RKO (cell line): ENCODE measurements at regions not wholly inside any gene's neighbourhood (a gene's known extent, or its start where the extent isn't known, plus 50 kb on each side); places are given as distances from the start of the nearest gene placed in this dataset.
"Not testable (repeated sequence)": the region's sequence is repeated elsewhere in the genome, so short reads cannot be mapped to it uniquely, and the experiment has no call there.

Experiments
- DNase-seq: peaks from one replicate; pipeline ENCODE4 v3.0.0-alpha.2; 2016; ENCODE audit warnings: low spot score

- peak; percentile 20 for DNase-seq
Observed at GRCh38 chr12:9449657-9450126, 158.0 kb downstream of the KLRB1 start.

DNA sequence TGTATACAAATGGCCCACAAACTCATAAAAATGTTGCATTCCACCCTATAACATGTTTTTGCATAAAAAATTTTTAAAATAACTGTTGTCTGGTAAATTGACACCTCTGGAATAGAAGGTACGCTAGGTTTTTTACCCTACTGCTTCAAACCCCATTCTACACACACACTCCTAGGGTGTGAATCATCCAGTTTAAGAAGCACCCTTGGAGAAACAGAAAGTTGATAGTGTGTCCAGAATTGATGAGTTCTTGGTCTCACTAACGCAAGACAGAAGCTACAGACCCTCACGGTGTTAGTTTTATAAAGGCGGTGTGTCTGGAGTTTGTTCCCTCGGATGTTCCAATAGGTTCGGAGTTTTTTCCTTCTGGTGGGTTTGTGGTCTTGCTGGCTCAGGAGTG is 158.5 kb downstream of the KLRB1 start:
- DNase-seq = peak; percentile 9

GRCh38 chr12:9448648-9449047 is 159.1 kb downstream of the KLRB1 start:
- DNase-seq = not testable (repeated sequence)

DNA sequence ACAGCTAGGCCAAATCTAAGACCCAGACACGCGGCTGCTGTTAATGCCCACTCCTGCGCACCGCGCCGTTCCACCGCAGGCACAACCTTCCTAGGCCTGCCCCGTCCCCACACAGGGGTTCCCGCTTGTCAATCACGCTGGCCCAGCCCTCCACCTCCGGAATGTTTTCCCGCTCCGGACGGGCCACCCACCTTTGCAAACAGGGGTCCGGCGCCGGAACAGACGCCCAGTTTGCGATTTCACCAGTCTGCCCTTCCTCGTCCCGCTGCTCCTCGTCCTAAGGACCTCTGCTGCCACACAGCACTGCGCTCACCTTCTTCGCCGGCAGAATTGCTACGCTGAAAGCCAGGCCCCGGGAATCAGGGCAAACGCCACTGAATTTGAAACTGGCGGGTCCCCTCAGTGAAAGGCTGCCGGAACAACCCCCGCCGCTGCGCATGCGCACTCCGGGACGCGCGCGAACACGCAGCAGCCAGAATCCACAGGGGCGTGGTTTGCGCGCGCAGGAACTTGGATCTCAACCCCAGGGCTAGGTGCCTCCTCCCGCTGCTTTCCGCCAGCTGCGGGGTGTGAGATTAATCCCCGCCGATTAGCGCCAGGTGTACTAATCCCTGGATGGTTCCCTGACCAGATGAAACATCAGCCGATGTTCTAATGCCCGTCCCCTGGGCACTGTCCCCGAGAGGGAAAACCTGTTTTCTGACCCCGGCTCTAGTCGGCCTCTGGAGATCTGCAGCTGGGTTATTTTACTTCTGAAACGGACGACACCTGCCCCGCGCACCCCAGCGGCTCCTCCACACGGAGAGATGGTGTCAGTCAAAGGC is 159.7 kb downstream of the KLRB1 start:
- DNase-seq = peak; percentile 85

- not testable (repeated sequence) for DNase-seq
Observed at GRCh38 chr12:9446883-9447761, 160.6 kb downstream of the KLRB1 start.

DNA sequence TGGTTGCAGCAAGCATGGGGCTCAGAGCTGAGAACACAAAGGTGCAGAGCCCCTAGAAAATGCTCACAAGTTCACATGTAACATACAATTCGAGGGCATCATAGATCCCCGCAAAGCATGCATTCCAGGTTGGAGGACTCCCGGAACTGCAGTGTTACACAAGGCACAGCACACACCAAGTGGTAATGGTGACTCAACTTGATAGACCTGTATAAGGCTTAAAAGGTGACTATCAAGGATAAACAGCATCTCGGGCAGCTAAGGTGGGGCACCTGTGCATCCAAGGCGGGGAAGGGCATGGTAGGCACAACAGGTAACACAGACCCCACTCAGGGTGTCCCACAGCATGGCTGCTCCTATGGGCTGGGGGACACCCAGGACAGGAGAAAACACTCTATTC is 167.3 kb downstream of the KLRB1 start:
- not testable (repeated sequence) for DNase-seq

DNA sequence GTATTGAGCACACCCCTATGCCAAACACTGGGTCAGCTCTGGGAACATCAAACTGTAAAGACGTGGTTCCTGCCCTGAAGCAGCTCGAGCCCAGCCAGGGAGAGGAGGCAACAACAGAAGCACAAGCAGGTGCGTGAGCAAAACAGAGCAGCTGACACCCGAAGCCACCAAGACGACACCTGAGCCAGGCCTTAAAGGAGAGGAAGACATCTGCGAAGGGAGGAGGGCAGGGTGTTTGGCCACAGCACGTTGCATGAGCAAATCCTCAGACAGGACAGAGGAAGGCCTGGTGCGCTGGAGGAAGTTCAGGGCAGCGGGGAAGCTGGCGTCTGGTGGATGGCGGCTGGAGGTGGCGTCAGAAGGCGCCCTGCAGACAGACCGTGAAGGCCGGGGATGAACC is 172.0 kb downstream of the KLRB1 start:
- DNase-seq = not testable (repeated sequence)

GRCh38 chr12:9430385-9430784 is 177.3 kb downstream of the KLRB1 start:
- not testable (repeated sequence) for DNase-seq

- not testable (repeated sequence) for DNase-seq
Observed at GRCh38 chr12:9428856-9429255, 178.9 kb downstream of the KLRB1 start.

DNA sequence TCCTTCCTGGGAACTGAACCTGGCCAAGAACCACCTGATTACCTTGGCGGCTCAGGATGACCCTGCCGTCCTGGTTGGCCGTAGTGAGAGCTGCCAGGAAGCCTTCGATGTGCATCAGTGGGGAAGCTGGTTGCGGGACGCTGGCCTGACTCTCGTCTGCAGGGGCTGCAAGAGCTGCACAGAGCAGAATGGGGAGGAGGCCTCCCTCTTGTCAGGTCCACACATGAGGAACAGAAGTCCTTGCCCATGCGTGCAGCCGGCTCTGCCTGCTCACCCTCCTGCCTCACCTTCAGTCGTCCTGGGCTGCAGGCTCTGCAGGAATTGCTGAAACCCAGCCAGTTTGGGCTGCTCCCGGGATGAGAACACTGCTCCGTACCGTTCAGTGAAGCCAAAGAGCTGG is 182.3 kb downstream of the KLRB1 start:
- not testable (repeated sequence) for DNase-seq

GRCh38 chr12:9424175-9424740 is 183.5 kb downstream of the KLRB1 start:
- DNase-seq = not testable (repeated sequence)

GRCh38 chr12:9422689-9423088 is 185.0 kb downstream of the KLRB1 start:
- not testable (repeated sequence) for DNase-seq

- DNase-seq = not testable (repeated sequence)
Observed at GRCh38 chr12:9421520-9422086, 186.1 kb downstream of the KLRB1 start.

- DNase-seq = not testable (repeated sequence)
Observed at GRCh38 chr12:9420817-9421519, 186.7 kb downstream of the KLRB1 start.

- DNase-seq = not testable (repeated sequence)
Observed at GRCh38 chr12:9418669-9419041, 189.1 kb downstream of the KLRB1 start.

DNA sequence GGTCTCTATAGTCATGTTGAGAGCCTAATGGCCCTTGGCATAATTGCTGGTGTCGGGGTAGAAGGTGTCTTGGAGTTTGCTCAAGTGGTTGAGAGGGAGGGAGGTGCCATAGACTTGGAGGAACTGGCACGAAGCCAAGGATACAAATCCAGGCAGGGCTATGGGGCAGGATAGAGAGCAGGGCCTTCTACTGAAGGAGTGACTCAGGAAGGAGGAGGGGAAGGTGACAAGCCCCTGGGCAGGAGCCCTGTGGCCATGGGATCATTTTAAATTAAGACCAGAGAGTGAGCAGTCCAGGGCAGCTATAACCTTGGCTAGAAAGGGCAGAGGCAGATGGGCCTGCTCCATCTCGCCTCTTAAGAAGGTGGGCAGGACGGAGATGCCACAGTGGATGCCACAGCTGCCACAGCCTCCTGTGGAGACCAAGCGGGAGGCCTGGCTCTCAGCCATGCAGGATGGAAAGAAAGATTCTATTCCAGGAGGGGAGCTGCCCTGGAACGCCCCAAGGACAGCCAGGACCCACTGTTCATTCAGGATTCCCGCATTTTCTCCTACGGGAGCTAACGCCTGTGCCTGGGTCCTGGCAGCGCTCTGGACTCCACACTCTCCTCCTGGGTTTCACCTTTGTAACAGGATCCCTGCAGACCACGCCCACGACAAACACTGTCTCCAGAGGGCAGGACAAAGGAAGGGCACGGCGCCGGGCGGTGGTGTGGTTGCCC is 189.6 kb downstream of the KLRB1 start:
- not testable (repeated sequence) for DNase-seq

DNA sequence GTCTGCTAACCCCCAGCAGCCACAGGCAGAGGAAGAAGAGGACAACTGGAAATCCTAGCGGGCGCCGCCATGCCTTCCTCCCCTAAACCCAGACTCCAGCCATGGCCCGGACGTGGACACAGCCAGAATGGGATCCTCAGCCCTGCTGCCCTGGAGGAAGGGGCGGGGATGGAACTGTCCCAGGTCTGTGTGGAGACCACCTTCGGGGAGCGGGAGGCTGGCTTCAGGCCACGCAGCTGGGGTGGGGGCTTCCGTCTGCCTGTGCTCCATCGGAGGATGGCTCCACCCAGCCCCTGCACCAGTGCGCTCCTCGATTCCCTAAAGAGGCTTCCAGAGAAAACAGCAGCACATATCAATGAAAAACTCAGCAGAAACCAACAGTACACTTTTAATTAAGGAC is 190.4 kb downstream of the KLRB1 start:
- DNase-seq = not testable (repeated sequence)

- not testable (repeated sequence) for DNase-seq
Observed at GRCh38 chr12:9416346-9416745, 191.4 kb downstream of the KLRB1 start.

DNA sequence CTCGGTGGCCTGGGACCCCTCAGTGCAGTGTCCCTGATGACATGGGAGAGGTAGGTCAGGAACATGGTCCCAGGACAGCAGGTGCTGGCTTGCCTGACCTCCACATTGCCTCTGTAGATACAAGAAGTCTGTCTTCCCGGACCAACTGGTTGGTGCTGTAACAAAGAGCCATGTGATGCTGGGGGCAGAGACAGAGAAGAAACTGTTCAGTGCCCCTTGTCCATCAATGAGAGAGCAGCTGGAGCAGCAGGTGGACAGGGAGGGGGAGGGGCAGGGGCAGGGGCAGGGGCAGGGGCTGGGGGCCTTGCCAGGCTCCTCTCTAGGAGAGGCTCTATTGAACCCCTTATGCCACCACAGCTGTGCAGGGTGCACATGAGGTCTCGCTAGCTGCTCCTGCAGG is 191.8 kb downstream of the KLRB1 start:
- DNase-seq = not testable (repeated sequence)

DNA sequence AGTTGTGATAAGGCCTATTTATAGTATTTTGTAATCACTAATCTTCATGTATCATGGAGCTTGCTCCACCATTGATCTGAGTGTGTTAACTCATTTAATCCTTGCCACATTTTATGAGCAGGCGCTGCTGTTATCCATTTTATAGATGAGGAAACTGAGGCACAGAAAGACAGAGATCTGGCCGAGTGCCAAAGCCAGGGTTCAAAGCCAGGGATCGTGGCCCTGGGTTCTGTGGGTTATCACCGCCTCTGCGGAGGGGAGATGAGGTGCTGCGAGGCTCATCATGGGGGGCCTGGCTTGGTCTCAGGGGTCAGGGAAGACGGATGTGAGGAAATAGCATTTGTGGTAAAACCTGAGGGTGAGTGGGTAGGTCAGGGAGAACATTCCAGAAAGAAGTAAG is 193.9 kb downstream of the KLRB1 start:
- DNase-seq = not testable (repeated sequence)

DNA sequence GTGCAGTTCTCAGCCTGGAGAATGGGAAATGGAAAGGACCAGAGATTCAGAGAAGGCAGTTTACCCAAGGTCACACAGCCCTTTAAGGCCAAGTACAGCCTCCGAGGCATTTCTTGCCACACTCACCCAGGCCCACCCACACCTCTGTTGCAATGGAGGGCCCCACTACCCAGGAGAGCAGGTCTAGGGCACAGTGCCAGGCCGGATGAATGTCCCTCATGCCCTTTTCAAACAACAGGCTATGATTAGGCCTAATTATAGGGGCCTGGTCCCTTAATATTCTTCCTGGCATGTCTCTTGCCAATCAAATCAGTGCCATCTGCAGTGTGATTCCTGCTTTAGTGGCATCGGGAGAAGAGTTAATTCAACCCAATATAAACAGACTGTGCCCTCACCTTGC is 195.3 kb downstream of the KLRB1 start:
- DNase-seq = not testable (repeated sequence)
